Anterior cingulate cortex (tissue), 58 donors: ENCODE measurements at regions not wholly inside any gene's neighbourhood (a gene's known extent, or its start where the extent isn't known, plus 50 kb on each side); places are given as distances from the start of the nearest gene placed in this dataset.

Experiments used
- DNase-seq, 58 donors: peaks; one replicate each; lab custom pipeline; 2025; lab: John Stamatoyannopoulos, UW

- no peak for DNase-seq
These were observed 50.1 kb upstream of the ZNF608 start for GRCh38 chr5:124796495-124796894.

GRCh38 chr5:124797665-124798087 lies 51.2 kb upstream of the ZNF608 start:
- no peak for DNase-seq

- no peak for DNase-seq
These were observed 52.5 kb upstream of the ZNF608 start for GRCh38 chr5:124798890-124799289.

- DNase-seq = no peak
These were observed 55.1 kb upstream of the ZNF608 start for GRCh38 chr5:124801551-124801950.

- DNase-seq = no peak
These were observed 57.3 kb upstream of the ZNF608 start for GRCh38 chr5:124803617-124804323.

GRCh38 chr5:124806026-124806372 lies 59.6 kb upstream of the ZNF608 start:
- no peak for DNase-seq

- peak in 45 of 58 donors; percentile 3 to 89 (median 19) for DNase-seq
These were observed 60.1 kb upstream of the ZNF608 start for GRCh38 chr5:124806373-124807077.

GRCh38 chr5:124808842-124809268 lies 62.4 kb upstream of the ZNF608 start:
- DNase-seq = no peak

- peak in 3 of 58 donors; percentile 2 to 16 (median 9) for DNase-seq
These were observed 64.1 kb upstream of the ZNF608 start for GRCh38 chr5:124810396-124811006.

GRCh38 chr5:124812771-124813358 lies 66.4 kb upstream of the ZNF608 start:
- DNase-seq = no peak

GRCh38 chr5:124816381-124816780 lies 69.9 kb upstream of the ZNF608 start:
- no peak for DNase-seq

- no peak for DNase-seq
These were observed 72.8 kb upstream of the ZNF608 start for GRCh38 chr5:124819201-124819600.

- no peak for DNase-seq
These were observed 76.2 kb upstream of the ZNF608 start for GRCh38 chr5:124822647-124823046.

GRCh38 chr5:124823380-124823779 lies 76.9 kb upstream of the ZNF608 start:
- peak in 3 of 58 donors; percentile 1 to 5 (median 1) for DNase-seq

- no peak for DNase-seq
These were observed 78.3 kb upstream of the ZNF608 start for GRCh38 chr5:124824637-124825158.

- DNase-seq = no peak
These were observed 79.0 kb upstream of the ZNF608 start for GRCh38 chr5:124825250-124825982.

GRCh38 chr5:124825983-124826337 lies 79.5 kb upstream of the ZNF608 start:
- no peak for DNase-seq

GRCh38 chr5:124828731-124829234 lies 82.3 kb upstream of the ZNF608 start:
- no peak for DNase-seq

- DNase-seq = no peak
These were observed 85.3 kb upstream of the ZNF608 start for GRCh38 chr5:124831687-124832240.

GRCh38 chr5:124832510-124832909 lies 86.1 kb upstream of the ZNF608 start:
- no peak for DNase-seq
